ENCODE measurements at regions not wholly inside any gene's neighbourhood (a gene's known extent, or its start where the extent isn't known, plus 50 kb on each side); places are given as distances from the start of the nearest gene placed in this dataset.

GRCh38 chr14:53358166-53358565 lies 205.0 kb upstream of the DDHD1 start:
- TF ChIP-seq CTCF (conservative IDR thresholded peaks at IDR 0.05; ENCODE audit: low read depth, low read length) (no peak), EZH2 (IDR thresholded peaks at IDR 0.05; ENCODE audit: low read length, unreplicated experiment) (no peak)

All from PC-3 (cell line).